GM21619 (cell line): ENCODE measurements at regions not wholly inside any gene's neighbourhood (a gene's known extent, or its start where the extent isn't known, plus 50 kb on each side); places are given as distances from the start of the nearest gene placed in this dataset.

Source experiments
- ATAC-seq: cut with Tn5 transposase; IDR thresholded peaks from one replicate; pipeline ENCODE4 v1.9.1; 2021; ENCODE audit not compliant: unreplicated experiment

- no peak for ATAC-seq
Observed at GRCh38 chr14:24693983-24694382, 60.0 kb upstream of the GZMB start.

GRCh38 chr14:24693353-24693737 is 59.4 kb upstream of the GZMB start:
- no peak for ATAC-seq

- ATAC-seq, result peak; percentile 51
Observed at GRCh38 chr14:24692382-24693352, 58.7 kb upstream of the GZMB start.

GRCh38 chr14:24690492-24690891 is 56.5 kb upstream of the GZMB start:
- no peak for ATAC-seq

- ATAC-seq, result no peak
Observed at GRCh38 chr14:24688030-24688658, 54.2 kb upstream of the GZMB start.
